Cardiac fibroblast (primary cell): ENCODE measurements at regions not wholly inside any gene's neighbourhood (a gene's known extent, or its start where the extent isn't known, plus 50 kb on each side); places are given as distances from the start of the nearest gene placed in this dataset.

ENCODE experiments used
- DNase-seq, 2 donors: peaks; one replicate each; pipeline versions ENCODE4 v3.0.0 to v3.0.0-alpha.2; 2010; ENCODE audit warnings: low read depth in 2 of 2
- H3K4me3 ChIP-seq, 2 donors: replicated peaks in 1 of 2; 1 replicate in 1 of 2; 2 replicates in 1 of 2; pipeline ENCODE4 v1.5.1; 2011; ENCODE audit warnings: low read depth in 2 of 2, low read length in 2 of 2, mild to moderate bottlenecking in 2 of 2, moderate library complexity in 1 of 2
- CTCF ChIP-seq: IDR thresholded peaks from one replicate; pipeline ENCODE4 v1.5.1; 2011; ENCODE audit warnings: low read depth, mild to moderate bottlenecking, low read length, inconsistent platforms

DNA sequence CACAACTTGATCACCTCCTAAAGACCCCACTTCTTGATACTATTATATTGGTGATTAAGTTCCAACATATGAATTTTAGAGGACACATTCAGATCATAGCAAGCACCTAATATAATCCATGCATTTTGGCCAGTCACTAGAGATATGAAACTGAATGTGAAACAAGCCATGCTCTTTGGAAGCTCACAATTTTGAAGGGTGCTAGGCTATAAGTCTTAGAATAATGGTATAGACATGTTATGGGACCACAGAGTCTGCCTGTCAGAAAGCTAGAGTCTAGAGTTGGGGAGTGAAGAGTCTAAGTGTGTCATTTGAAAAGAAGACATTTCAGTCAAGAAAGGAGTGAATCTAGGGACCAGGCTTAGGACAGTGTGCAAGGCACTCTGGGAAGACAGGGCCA is 186.4 kb upstream of the SLC24A5 start:
- no peak for TF ChIP-seq CTCF
- no peak overlapping the region for H3K4me3 ChIP-seq
- no peak for DNase-seq

GRCh38 chr15:47937834-47938233 is 183.0 kb upstream of the SLC24A5 start:
- H3K4me3 ChIP-seq = no peak overlapping the region
- no peak for TF ChIP-seq CTCF
- no peak for DNase-seq

DNA sequence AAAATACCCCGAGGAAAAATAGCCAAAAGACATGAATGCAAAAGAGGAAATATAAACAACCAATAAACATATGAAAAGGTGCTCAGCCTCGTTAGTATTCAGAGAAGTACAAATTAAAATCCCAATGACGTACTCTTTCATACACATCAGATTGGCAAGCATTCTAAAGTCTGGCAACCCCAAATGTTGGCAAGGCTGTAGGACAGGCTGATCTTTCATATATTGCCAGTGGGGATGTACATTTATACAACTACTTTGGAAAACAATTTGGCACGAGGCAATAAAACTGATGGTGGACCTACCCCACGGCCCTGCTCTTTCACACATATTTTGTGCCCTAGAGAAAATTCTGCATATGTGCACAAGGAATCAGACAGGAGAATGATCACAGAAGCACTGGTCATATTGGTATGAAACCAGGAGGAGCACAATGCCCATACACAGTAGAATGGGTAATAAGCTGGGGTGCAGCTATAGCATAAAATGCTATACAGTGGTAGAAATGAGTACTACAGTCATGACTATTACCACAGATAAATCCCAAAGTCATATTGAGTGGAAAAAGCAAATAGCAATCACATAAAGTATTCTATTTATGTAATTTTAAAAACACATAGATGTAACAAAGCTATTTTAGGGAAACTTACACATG is 176.0 kb upstream of the SLC24A5 start:
- peak; percentile 3 for TF ChIP-seq CTCF
- no peak for DNase-seq
- no peak overlapping the region for H3K4me3 ChIP-seq

GRCh38 chr15:47945872-47946650 is 174.7 kb upstream of the SLC24A5 start:
- H3K4me3 ChIP-seq = no peak overlapping the region
- no peak for DNase-seq
- TF ChIP-seq CTCF = no peak

- no peak for DNase-seq
- no peak for TF ChIP-seq CTCF
- no peak overlapping the region for H3K4me3 ChIP-seq
Observed at GRCh38 chr15:47949815-47950214, 171.0 kb upstream of the SLC24A5 start.

DNA sequence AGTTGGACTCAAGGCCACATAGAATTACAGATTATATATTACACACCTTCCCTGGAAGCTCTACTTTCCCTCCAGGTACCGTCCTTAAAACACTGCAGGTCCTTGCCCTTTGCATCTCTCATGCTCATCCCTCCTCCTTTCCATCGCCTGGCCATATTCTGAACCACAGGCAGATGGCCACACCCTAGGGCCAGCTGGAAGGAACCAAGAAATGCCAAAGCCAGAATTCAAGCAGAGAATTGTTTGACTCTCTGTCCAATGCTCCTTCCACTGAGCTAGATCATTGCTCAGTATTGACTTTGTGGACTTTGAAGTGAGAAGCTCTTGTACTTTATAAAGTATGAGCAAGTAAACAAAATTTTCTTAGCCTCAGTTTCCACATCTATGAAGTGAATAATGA is 170.3 kb upstream of the SLC24A5 start:
- no peak overlapping the region for H3K4me3 ChIP-seq
- no peak for TF ChIP-seq CTCF
- DNase-seq = no peak

DNA sequence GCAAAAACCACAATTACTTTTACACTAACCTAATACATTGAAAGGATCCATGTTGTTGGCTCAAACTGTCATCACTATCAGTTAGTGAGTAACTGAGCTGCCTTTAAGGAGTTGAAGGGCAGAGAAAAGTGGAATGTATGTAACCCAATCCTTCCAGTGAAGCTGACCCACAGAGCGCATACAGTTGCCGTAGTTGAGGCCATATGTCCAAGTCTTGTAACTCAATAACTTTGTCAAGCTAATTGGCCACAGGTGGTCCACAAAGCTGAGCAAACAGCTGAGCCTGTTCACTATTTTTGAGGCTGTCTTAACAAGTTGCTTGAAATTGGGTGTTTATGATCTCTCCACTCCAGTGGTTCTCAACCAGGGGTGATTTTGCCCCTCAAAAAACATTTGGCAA is 169.0 kb upstream of the SLC24A5 start:
- no peak for DNase-seq
- TF ChIP-seq CTCF = no peak
- no peak overlapping the region for H3K4me3 ChIP-seq
